Activated B cell treated with CpG ODN at 0.5 μM for 24 hours (primary cell): ENCODE measurements at regions not wholly inside any gene's neighbourhood (a gene's known extent, or its start where the extent isn't known, plus 50 kb on each side); places are given as distances from the start of the nearest gene placed in this dataset.
"Not testable (repeated sequence)": the region's sequence is repeated elsewhere in the genome, so short reads cannot be mapped to it uniquely, and the experiment has no call there.

ENCODE experiments used
- ATAC-seq: fragments of 200-7000 bp; cut with Tn5 transposase; one replicate; pipeline ENCODE4 v1.10.0; 2021; ENCODE audit warnings: low read depth, mild to moderate bottlenecking, moderate library complexity
- CTCF ChIA-PET: fragments of 350-600 bp; sonication (Branson Sonifier 250); formaldehyde crosslinking; loops from one replicate; lab custom pipeline; 2021; ENCODE audit warnings: antibody characterized with exemption; lab: Charles Lee
- POLR2A ChIA-PET: fragments of 350-600 bp; sonication (Branson Sonifier 250); formaldehyde crosslinking; loops from one replicate; lab custom pipeline; 2021; ENCODE audit warnings: antibody characterized with exemption; lab: Charles Lee
- DNase-seq: peaks from one replicate; pipeline ENCODE4 v3.0.0; 2022
- H3K27ac Mint-ChIP-seq: one replicate; pipeline ENCODE4 v1.8.0; 2020; ENCODE audit warnings: mixed read lengths
- H3K27me3 Mint-ChIP-seq: one replicate; pipeline ENCODE4 v1.8.0; 2021; ENCODE audit warnings: mixed read lengths
- H3K36me3 Mint-ChIP-seq: one replicate; pipeline ENCODE4 v1.8.0; 2021; ENCODE audit warnings: low read depth, mixed read lengths
- H3K4me1 Mint-ChIP-seq: one replicate; pipeline ENCODE4 v1.8.0; 2021; ENCODE audit warnings: mixed read lengths
- H3K4me3 Mint-ChIP-seq: one replicate; pipeline ENCODE4 v1.8.0; 2020; ENCODE audit warnings: mild to moderate bottlenecking, mixed read lengths
- H3K9me3 Mint-ChIP-seq: one replicate; pipeline ENCODE4 v1.8.0; 2020; ENCODE audit warnings: mixed read lengths
- intact Hi-C: fragments of 100-400 bp; cut with micrococcal nuclease; formaldehyde crosslinking; loops from one replicate; pipeline ENCODE4 v1.15.1; 2024
- TF ChIP-seq, protein P1 (sequence below): fragments of 200-600 bp; IDR thresholded peaks from one replicate; pipeline ENCODE4 v1.8.0; 2022; ENCODE audit warnings: antibody characterized with exemption, mild to moderate bottlenecking

DNA sequence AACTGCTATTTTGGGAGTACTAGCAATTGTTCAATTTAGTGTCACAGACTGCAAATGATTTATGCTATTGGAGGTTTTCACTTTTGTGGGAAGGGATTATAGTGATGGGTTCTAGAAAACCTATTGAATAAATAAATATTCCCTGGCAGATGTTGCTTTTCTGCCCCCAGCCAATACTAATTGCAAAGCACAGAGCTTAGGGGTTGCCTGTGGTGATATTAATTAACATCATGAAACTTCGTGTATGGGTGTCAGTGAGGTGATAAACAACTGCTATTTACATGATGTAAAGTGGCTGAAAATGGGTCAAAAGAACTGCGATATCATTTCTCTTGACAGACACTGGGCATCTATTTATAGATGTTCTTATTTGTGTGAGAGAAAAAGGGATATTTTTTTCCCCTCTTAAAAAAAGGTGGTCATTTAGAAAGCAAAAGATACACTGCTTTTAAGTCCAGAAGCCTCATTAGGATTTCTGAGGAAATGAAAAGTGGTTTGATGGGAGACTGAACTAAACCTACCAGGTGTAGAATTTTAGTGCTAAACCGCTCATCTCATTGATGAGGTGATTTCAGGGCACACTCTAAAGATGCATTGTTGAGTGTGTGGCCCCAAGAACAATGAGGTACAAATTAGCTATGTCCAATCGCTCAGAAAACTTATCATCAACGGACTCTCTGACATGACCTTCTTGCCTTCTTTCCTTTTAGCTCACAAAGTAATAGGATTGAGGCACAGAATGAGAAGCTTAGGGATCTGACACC is 116.7 kb upstream of the CHST9 start:
- TF ChIP-seq, protein P1, sequence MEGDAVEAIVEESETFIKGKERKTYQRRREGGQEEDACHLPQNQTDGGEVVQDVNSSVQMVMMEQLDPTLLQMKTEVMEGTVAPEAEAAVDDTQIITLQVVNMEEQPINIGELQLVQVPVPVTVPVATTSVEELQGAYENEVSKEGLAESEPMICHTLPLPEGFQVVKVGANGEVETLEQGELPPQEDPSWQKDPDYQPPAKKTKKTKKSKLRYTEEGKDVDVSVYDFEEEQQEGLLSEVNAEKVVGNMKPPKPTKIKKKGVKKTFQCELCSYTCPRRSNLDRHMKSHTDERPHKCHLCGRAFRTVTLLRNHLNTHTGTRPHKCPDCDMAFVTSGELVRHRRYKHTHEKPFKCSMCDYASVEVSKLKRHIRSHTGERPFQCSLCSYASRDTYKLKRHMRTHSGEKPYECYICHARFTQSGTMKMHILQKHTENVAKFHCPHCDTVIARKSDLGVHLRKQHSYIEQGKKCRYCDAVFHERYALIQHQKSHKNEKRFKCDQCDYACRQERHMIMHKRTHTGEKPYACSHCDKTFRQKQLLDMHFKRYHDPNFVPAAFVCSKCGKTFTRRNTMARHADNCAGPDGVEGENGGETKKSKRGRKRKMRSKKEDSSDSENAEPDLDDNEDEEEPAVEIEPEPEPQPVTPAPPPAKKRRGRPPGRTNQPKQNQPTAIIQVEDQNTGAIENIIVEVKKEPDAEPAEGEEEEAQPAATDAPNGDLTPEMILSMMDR, result no peak
- no peak overlapping the region for H3K4me3 Mint-ChIP-seq
- DNase-seq, result no peak
- CTCF ChIA-PET, result no interaction called here
- peaks cover 4% of the 10 kb centered on the region for H3K9me3 Mint-ChIP-seq
- POLR2A ChIA-PET, result no interaction called here
- H3K27ac Mint-ChIP-seq, result no peak overlapping the region
- intact Hi-C loops, result no loop called here
- ATAC-seq, result no peak
- no peaks in the 10 kb centered on the region for H3K27me3 Mint-ChIP-seq
- H3K36me3 Mint-ChIP-seq, result no peaks in the 10 kb centered on the region
- no peaks in the 10 kb centered on the region for H3K4me1 Mint-ChIP-seq

DNA sequence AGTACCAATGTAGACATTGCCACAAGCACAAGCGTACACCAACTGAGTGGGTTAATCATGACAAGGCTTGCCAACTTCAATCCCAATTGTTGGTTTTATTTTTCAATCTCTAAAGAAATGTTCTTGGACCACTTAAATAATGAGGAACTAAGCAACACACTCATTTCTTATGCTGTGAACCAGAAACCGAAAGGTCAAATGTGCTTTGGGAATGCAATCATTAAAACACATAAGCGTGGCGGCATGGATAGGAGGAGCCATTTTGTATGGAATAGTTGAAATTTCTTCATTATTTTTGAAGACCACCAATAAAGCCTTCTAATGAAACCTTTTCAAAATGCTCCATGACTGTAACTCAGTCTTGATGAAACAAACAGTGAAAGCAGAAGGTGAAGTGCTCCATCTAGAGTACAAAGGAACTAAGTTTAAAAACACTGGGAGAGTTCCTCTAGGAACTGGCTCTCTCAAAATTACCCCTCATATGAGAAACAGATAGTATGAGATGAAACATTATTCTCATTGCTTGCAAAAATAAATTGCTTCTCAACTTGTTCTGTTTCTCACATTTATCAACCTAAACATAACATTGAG is 113.2 kb upstream of the CHST9 start:
- ATAC-seq (no peak), DNase-seq (no peak)
- H3K36me3 Mint-ChIP-seq, result no peaks in the 10 kb centered on the region
- POLR2A ChIA-PET, result no interaction called here
- CTCF ChIA-PET, result no interaction called here
- H3K4me1 Mint-ChIP-seq, result no peaks in the 10 kb centered on the region
- H3K27ac Mint-ChIP-seq, result no peak overlapping the region
- no peak overlapping the region for H3K4me3 Mint-ChIP-seq
- TF ChIP-seq, protein P1, result no peak
- intact Hi-C loops, result no loop called here
- peaks cover 1% of the 10 kb centered on the region for H3K9me3 Mint-ChIP-seq
- H3K27me3 Mint-ChIP-seq, result no peaks in the 10 kb centered on the region

DNA sequence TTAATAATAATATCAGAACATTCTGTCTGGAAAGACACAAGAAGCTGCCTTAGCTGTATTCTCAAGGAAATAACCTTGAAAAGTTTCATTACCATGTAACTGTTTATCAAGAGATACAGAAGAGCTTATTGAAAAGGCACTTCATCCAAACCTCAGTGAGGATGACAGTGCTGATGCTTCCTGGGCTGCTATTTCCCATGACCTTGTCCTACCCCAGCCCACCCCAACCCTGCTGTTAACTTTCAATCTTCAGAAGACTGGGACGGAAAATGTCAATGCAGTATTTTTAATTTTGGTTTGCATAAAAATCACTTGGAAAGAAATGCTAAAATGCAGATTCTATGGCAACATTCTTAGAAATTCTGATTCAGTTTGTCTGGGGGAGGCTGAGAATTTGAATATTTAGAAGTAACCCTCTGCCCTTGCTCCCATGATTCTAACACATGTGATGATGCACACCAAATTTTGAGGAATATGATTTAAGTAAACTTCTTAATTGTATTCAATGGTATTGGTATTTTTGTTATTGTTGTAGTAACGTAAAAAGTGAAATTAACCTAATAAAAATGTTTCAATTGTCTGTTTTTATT is 101.0 kb upstream of the CHST9 start:
- H3K27me3 Mint-ChIP-seq, POLR2A ChIA-PET, ATAC-seq, CTCF ChIA-PET, intact Hi-C loops, H3K9me3 Mint-ChIP-seq, H3K27ac Mint-ChIP-seq, H3K4me1 Mint-ChIP-seq, H3K4me3 Mint-ChIP-seq, H3K36me3 Mint-ChIP-seq, DNase-seq: not testable (repeated sequence)

GRCh38 chr18:27278131-27278530 is 93.0 kb upstream of the CHST9 start:
- TF ChIP-seq, protein P1, result no peak
- POLR2A ChIA-PET, result no interaction called here
- CTCF ChIA-PET, result no interaction called here
- H3K9me3 Mint-ChIP-seq, result peaks cover 7% of the 10 kb centered on the region
- H3K27me3 Mint-ChIP-seq, result no peaks in the 10 kb centered on the region
- no peak overlapping the region for H3K4me3 Mint-ChIP-seq
- DNase-seq (no peak), ATAC-seq (no peak)
- H3K27ac Mint-ChIP-seq, result no peak overlapping the region
- H3K4me1 Mint-ChIP-seq, result no peaks in the 10 kb centered on the region
- no peaks in the 10 kb centered on the region for H3K36me3 Mint-ChIP-seq
- intact Hi-C loops, result no loop called here

GRCh38 chr18:27277554-27277953 is 92.4 kb upstream of the CHST9 start:
- Mint-ChIP-seq H3K9me3 (peaks cover 7% of the 10 kb centered on the region), H3K4me3 (no peak overlapping the region), H3K4me1 (no peaks in the 10 kb centered on the region), H3K27me3 (no peaks in the 10 kb centered on the region), H3K36me3 (no peaks in the 10 kb centered on the region), H3K27ac (no peak overlapping the region)
- ChIA-PET POLR2A (no interaction called here), CTCF (no interaction called here)
- intact Hi-C loops, result no loop called here
- ATAC-seq (no peak), DNase-seq (no peak)
- TF ChIP-seq, protein P1, result no peak
